PC-3 (cell line): ENCODE measurements at regions not wholly inside any gene's neighbourhood (a gene's known extent, or its start where the extent isn't known, plus 50 kb on each side); places are given as distances from the start of the nearest gene placed in this dataset.

Source experiments
- CTCF ChIP-seq: fragments of 300-600 bp; sonication (generic); conservative IDR thresholded peaks from 2 replicates; pipeline ENCODE4 v1.5.1; 2017; ENCODE audit warnings: antibody characterized with exemption, low read depth, mild to moderate bottlenecking, low read length
- EZH2 ChIP-seq: fragments of 300-600 bp; sonication (generic); IDR thresholded peaks from one replicate; pipeline ENCODE4 v1.6.1; 2017; ENCODE audit warnings: antibody characterized with exemption, mild to moderate bottlenecking, low read length; ENCODE audit not compliant: unreplicated experiment
- EZH2phosphoT487 ChIP-seq: fragments of 300-600 bp; sonication (generic); IDR thresholded peaks from 2 replicates; pipeline ENCODE4 v1.6.1; 2018; ENCODE audit warnings: mild to moderate bottlenecking, antibody characterized with exemption, low read length, borderline replicate concordance

- TF ChIP-seq CTCF (no peak), EZH2 (no peak), EZH2phosphoT487 (no peak)
Measured at GRCh38 chr6:170483413-170483812, 69.7 kb downstream of the PSMB1 start.
